ENCODE measurements at regions not wholly inside any gene's neighbourhood (a gene's known extent, or its start where the extent isn't known, plus 50 kb on each side); places are given as distances from the start of the nearest gene placed in this dataset.
A peak's percentile ranks its signal among the peaks of the same experiment; 100 is the strongest.

- TF ChIP-seq CTCF (IDR thresholded peaks at IDR 0.05) = no peak
- DNase-seq (ENCODE audit: low spot score in 2 of 2) = no peak
- H3K27me3 ChIP-seq = no peaks in the 10 kb centered on the region
- H3K4me3 ChIP-seq = no peak overlapping the region
- no peaks in the 10 kb centered on the region for H3K36me3 ChIP-seq
- H3K27ac ChIP-seq = no peak overlapping the region
- intact Hi-C loops (cut with DNase I) = no loop called here
- no peaks in the 10 kb centered on the region for H3K9me3 ChIP-seq
- H3K4me1 ChIP-seq = no peaks in the 10 kb centered on the region
Observed at GRCh38 chr13:76175961-76176725, 540.0 kb downstream of the LMO7 start.

GRCh38 chr13:76168661-76169060 is 532.5 kb downstream of the LMO7 start:
- TF ChIP-seq CTCF (IDR thresholded peaks at IDR 0.05) = no peak
- no peaks in the 10 kb centered on the region for H3K36me3 ChIP-seq
- H3K4me1 ChIP-seq = peaks cover 0 to under 1% of the 10 kb centered on the region in 2 donors
- H3K27me3 ChIP-seq = no peaks in the 10 kb centered on the region
- H3K4me3 ChIP-seq = no peak overlapping the region
- H3K9me3 ChIP-seq = no peaks in the 10 kb centered on the region
- intact Hi-C loops (cut with DNase I) = no loop called here
- H3K27ac ChIP-seq = no peak overlapping the region
- DNase-seq (ENCODE audit: low spot score in 2 of 2) = no peak

GRCh38 chr13:76164290-76164689 is 528.2 kb downstream of the LMO7 start:
- no peak for TF ChIP-seq CTCF (IDR thresholded peaks at IDR 0.05)
- no peak for DNase-seq (ENCODE audit: low spot score in 2 of 2)
- no peaks in the 10 kb centered on the region for H3K27me3 ChIP-seq
- H3K36me3 ChIP-seq = no peaks in the 10 kb centered on the region
- no peaks in the 10 kb centered on the region for H3K9me3 ChIP-seq
- no peak overlapping the region for H3K4me3 ChIP-seq
- peaks cover 3 to 4% of the 10 kb centered on the region in 2 donors for H3K4me1 ChIP-seq
- H3K27ac ChIP-seq = no peak overlapping the region
- intact Hi-C loops (cut with DNase I) = no loop called here

GRCh38 chr13:76163761-76164160 is 527.6 kb downstream of the LMO7 start:
- H3K27ac ChIP-seq = peak overlapping the region in 1 of 2 donors; percentile 50

GRCh38 chr13:76160961-76161925 is 525.1 kb downstream of the LMO7 start:
- H3K4me3 ChIP-seq = no peak overlapping the region
- H3K9me3 ChIP-seq = no peaks in the 10 kb centered on the region
- intact Hi-C loops (cut with DNase I) = no loop called here
- H3K27me3 ChIP-seq = no peaks in the 10 kb centered on the region
- peak overlapping the region; percentile 45 to 64 for H3K27ac ChIP-seq
- H3K36me3 ChIP-seq = no peaks in the 10 kb centered on the region
- DNase-seq (ENCODE audit: low spot score in 2 of 2) = no peak
- TF ChIP-seq CTCF (IDR thresholded peaks at IDR 0.05) = no peak
- peaks cover 3 to 4% of the 10 kb centered on the region in 2 donors for H3K4me1 ChIP-seq

More at GRCh38 chr13:76163761-76164160, 527.6 kb downstream of the LMO7 start:
- Histone ChIP-seq H3K36me3 (no peaks in the 10 kb centered on the region), H3K4me1 (peaks cover 3 to 4% of the 10 kb centered on the region in 2 donors), H3K9me3 (no peaks in the 10 kb centered on the region), H3K27me3 (no peaks in the 10 kb centered on the region), H3K4me3 (no peak overlapping the region)
- no peak for DNase-seq (ENCODE audit: low spot score in 2 of 2)
- intact Hi-C loops (cut with DNase I) = no loop called here
- TF ChIP-seq CTCF (IDR thresholded peaks at IDR 0.05) = no peak

Data from ascending aorta (tissue), 2 donors.